SU-DHL-6 (cell line): ENCODE measurements at regions not wholly inside any gene's neighbourhood (a gene's known extent, or its start where the extent isn't known, plus 50 kb on each side); places are given as distances from the start of the nearest gene placed in this dataset.
"Not testable (repeated sequence)": the region's sequence is repeated elsewhere in the genome, so short reads cannot be mapped to it uniquely, and the experiment has no call there.

Experiments
- EZH2phosphoT487 ChIP-seq: fragments of 200-600 bp; sonication (generic), shearing (Covaris generic); conservative IDR thresholded peaks from 2 replicates; pipeline ENCODE4 v1.6.1; 2018; ENCODE audit warnings: mild to moderate bottlenecking, antibody characterized with exemption, low read length, moderate library complexity, mixed read lengths
- TF ChIP-seq, protein P1 (sequence below): fragments of 200-600 bp; sonication (generic); IDR thresholded peaks from one replicate; pipeline ENCODE4 v1.5.1; 2017; ENCODE audit warnings: antibody characterized with exemption, mild to moderate bottlenecking, low read length, moderate library complexity; ENCODE audit not compliant: insufficient read depth, poor library complexity, severe bottlenecking

DNA sequence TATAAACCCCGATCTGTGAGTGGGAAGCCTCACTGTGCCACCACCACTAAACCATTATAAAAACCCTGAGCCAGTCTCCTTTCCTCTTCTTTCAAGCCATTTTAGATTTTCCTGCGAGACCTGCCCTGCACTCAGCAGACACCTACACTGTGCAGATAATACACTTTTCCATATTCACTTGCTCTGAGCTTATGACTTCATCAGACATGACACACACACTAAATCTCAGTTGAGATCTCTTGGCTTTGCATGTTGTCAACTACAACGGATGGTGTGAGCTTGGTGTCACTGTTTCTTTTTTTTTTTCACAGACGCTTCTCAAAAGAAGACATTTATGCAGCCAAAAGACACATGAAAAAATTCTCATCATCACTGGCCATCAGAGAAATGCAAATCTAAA, 839.0 kb downstream of the TMEM121 start:
- TF ChIP-seq, protein P1, sequence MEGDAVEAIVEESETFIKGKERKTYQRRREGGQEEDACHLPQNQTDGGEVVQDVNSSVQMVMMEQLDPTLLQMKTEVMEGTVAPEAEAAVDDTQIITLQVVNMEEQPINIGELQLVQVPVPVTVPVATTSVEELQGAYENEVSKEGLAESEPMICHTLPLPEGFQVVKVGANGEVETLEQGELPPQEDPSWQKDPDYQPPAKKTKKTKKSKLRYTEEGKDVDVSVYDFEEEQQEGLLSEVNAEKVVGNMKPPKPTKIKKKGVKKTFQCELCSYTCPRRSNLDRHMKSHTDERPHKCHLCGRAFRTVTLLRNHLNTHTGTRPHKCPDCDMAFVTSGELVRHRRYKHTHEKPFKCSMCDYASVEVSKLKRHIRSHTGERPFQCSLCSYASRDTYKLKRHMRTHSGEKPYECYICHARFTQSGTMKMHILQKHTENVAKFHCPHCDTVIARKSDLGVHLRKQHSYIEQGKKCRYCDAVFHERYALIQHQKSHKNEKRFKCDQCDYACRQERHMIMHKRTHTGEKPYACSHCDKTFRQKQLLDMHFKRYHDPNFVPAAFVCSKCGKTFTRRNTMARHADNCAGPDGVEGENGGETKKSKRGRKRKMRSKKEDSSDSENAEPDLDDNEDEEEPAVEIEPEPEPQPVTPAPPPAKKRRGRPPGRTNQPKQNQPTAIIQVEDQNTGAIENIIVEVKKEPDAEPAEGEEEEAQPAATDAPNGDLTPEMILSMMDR = not testable (repeated sequence)
- TF ChIP-seq EZH2phosphoT487 = not testable (repeated sequence)
